ENCODE measurements at regions not wholly inside any gene's neighbourhood (a gene's known extent, or its start where the extent isn't known, plus 50 kb on each side); places are given as distances from the start of the nearest gene placed in this dataset.

GRCh38 chr2:143873886-143874285 lies 646.0 kb downstream of the ZEB2 start:
- no peak for ATAC-seq
- TF ChIP-seq ZNF565 (CRISPR knock-in tag; conservative IDR thresholded peaks at IDR 0.05; ENCODE audit: low read depth) (no peak), PPARA (CRISPR knock-in tag; IDR thresholded peaks at IDR 0.05; ENCODE audit: borderline replicate concordance) (no peak), ZNF70 (CRISPR knock-in tag; IDR thresholded peaks at IDR 0.05) (no peak), TOX (CRISPR knock-in tag; IDR thresholded peaks at IDR 0.05; ENCODE audit: borderline replicate concordance) (no peak), CSRNP3 (CRISPR knock-in tag; IDR thresholded peaks at IDR 0.05) (no peak), GLIS3 (CRISPR knock-in tag; IDR thresholded peaks at IDR 0.05) (no peak), ARNTL (CRISPR knock-in tag; IDR thresholded peaks at IDR 0.05; ENCODE audit: borderline replicate concordance, low read depth) (no peak), ZFP3 (CRISPR knock-in tag; IDR thresholded peaks at IDR 0.05) (no peak), SNAI2 (CRISPR knock-in tag; IDR thresholded peaks at IDR 0.05) (no peak), TSHZ2 (CRISPR knock-in tag; IDR thresholded peaks at IDR 0.05) (no peak), ZC3H10 (CRISPR knock-in tag; IDR thresholded peaks at IDR 0.05) (no peak), ZFP30 (CRISPR knock-in tag; IDR thresholded peaks at IDR 0.05) (no peak), POU6F1 (CRISPR knock-in tag; IDR thresholded peaks at IDR 0.05; ENCODE audit: borderline replicate concordance, low read depth) (no peak), ZNF8 (CRISPR knock-in tag; IDR thresholded peaks at IDR 0.05) (no peak), TCF4 (CRISPR knock-in tag; IDR thresholded peaks at IDR 0.05; ENCODE audit: borderline replicate concordance) (no peak), CSDC2 (CRISPR knock-in tag; IDR thresholded peaks at IDR 0.05) (no peak)

- TF ChIP-seq PATZ1 (CRISPR knock-in tag; IDR thresholded peaks at IDR 0.05; ENCODE audit: borderline replicate concordance) = no peak
- no peak for TF ChIP-seq TCF4 (CRISPR knock-in tag; IDR thresholded peaks at IDR 0.05; ENCODE audit: borderline replicate concordance)
- TF ChIP-seq ZNF70 (CRISPR knock-in tag; IDR thresholded peaks at IDR 0.05) = no peak
- TF ChIP-seq OSR1 (CRISPR knock-in tag; IDR thresholded peaks at IDR 0.05) = no peak
- TF ChIP-seq ISL1 (CRISPR knock-in tag; IDR thresholded peaks at IDR 0.05) = no peak
- no peak for ATAC-seq
Observed at GRCh38 chr2:143870696-143871095, 649.2 kb downstream of the ZEB2 start.

GRCh38 chr2:143856978-143857377 lies 662.9 kb downstream of the ZEB2 start:
- no peak for TF ChIP-seq TOX (CRISPR knock-in tag; IDR thresholded peaks at IDR 0.05; ENCODE audit: borderline replicate concordance)
- TF ChIP-seq RARB (CRISPR knock-in tag; IDR thresholded peaks at IDR 0.05) = no peak
- no peak for TF ChIP-seq TCF4 (CRISPR knock-in tag; IDR thresholded peaks at IDR 0.05; ENCODE audit: borderline replicate concordance)
- no peak for TF ChIP-seq ZC3H10 (CRISPR knock-in tag; IDR thresholded peaks at IDR 0.05)
- TF ChIP-seq OSR1 (CRISPR knock-in tag; IDR thresholded peaks at IDR 0.05) = no peak
- TF ChIP-seq CSDC2 (CRISPR knock-in tag; IDR thresholded peaks at IDR 0.05) = no peak
- TF ChIP-seq ESRRG (CRISPR knock-in tag; IDR thresholded peaks at IDR 0.05) = no peak
- no peak for TF ChIP-seq CSRNP3 (CRISPR knock-in tag; IDR thresholded peaks at IDR 0.05)
- TF ChIP-seq TSHZ2 (CRISPR knock-in tag; IDR thresholded peaks at IDR 0.05) = no peak
- no peak for TF ChIP-seq ZFP3 (CRISPR knock-in tag; IDR thresholded peaks at IDR 0.05)
- no peak for TF ChIP-seq ISL1 (CRISPR knock-in tag; IDR thresholded peaks at IDR 0.05)
- TF ChIP-seq CREB5 (CRISPR knock-in tag; IDR thresholded peaks at IDR 0.05; ENCODE audit: low read depth) = no peak
- no peak for TF ChIP-seq ZNF8 (CRISPR knock-in tag; IDR thresholded peaks at IDR 0.05)
- no peak for TF ChIP-seq SNAI2 (CRISPR knock-in tag; IDR thresholded peaks at IDR 0.05)
- no peak for ATAC-seq
